ENCODE measurements at regions not wholly inside any gene's neighbourhood (a gene's known extent, or its start where the extent isn't known, plus 50 kb on each side); places are given as distances from the start of the nearest gene placed in this dataset.

DNA sequence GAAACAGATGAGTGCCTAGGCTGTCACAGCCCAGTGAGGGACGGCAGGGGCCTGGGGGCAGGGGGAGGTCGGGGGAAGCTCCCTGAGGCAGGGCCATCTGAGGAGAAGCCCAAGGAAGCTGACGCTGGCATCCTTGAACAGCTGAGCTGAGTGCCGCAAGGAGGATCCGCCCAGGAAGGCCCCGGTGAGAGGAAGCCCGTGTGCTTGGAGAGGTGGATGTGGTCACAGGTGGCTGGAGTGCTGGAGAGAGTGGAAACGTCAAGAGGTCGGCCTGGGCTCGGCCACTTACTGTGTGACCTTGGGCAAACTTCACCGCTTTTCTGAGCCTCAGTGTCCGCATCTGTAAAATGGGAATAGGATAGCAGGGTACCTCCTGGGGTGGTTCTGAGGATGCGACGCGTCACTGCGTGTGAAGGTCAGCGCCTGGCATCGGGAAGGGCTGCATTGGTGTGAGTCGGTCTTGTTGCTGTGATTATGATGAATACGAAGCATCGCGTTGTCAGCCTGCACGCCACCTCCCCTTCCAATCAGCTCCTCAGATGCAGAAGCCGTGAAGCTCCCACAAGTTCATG, 116.1 kb upstream of the PTPN1 start:
- TF ChIP-seq POLR2A (IDR thresholded peaks at IDR 0.05; ENCODE audit: low read depth, low read length) (no peak), POLR2AphosphoS5 (IDR thresholded peaks at IDR 0.05; ENCODE audit: low read depth, low read length) (no peak), TAF1 (IDR thresholded peaks at IDR 0.05; ENCODE audit: low read depth, low read length) (no peak)
